IMR-90 (cell line): ENCODE measurements at regions not wholly inside any gene's neighbourhood (a gene's known extent, or its start where the extent isn't known, plus 50 kb on each side); places are given as distances from the start of the nearest gene placed in this dataset.

Source experiments
- CEBPB ChIP-seq: IDR thresholded peaks from 2 replicates; pipeline ENCODE4 v1.6.1; 2012; ENCODE audit warnings: low read depth, low read length, improper control_type of control experiment
- CHD1 ChIP-seq: IDR thresholded peaks from 2 replicates; pipeline ENCODE4 v1.6.1; 2012; ENCODE audit warnings: low read depth, low read length, improper control_type of control experiment
- MXI1 ChIP-seq: IDR thresholded peaks from 2 replicates; pipeline ENCODE4 v1.6.1; 2012; ENCODE audit warnings: low read depth, mild to moderate bottlenecking, low read length, moderate library complexity, borderline replicate concordance
- POLR2A ChIP-seq: IDR thresholded peaks from 2 replicates; pipeline ENCODE4 v1.6.1; 2012; ENCODE audit warnings: mild to moderate bottlenecking, low read depth, low read length
- RAD21 ChIP-seq: IDR thresholded peaks from 2 replicates; pipeline ENCODE4 v1.6.1; 2012; ENCODE audit warnings: low read length, improper control_type of control experiment
- RFX5 ChIP-seq: IDR thresholded peaks from 2 replicates; pipeline ENCODE4 v1.8.0; 2012; ENCODE audit warnings: low read depth, mild to moderate bottlenecking, low read length, moderate library complexity
- TF ChIP-seq, protein P1 (sequence below): conservative IDR thresholded peaks from 2 replicates; pipeline ENCODE4 v1.5.1; 2012; ENCODE audit warnings: mild to moderate bottlenecking, low read depth, low read length, improper control_type of control experiment
- TF ChIP-seq, protein P2 (sequence below): fragments of 150-350 bp; IDR thresholded peaks from 2 replicates; pipeline ENCODE4 v1.6.1; 2017; ENCODE audit warnings: mild to moderate bottlenecking, antibody characterized with exemption, low read length, low read depth

DNA sequence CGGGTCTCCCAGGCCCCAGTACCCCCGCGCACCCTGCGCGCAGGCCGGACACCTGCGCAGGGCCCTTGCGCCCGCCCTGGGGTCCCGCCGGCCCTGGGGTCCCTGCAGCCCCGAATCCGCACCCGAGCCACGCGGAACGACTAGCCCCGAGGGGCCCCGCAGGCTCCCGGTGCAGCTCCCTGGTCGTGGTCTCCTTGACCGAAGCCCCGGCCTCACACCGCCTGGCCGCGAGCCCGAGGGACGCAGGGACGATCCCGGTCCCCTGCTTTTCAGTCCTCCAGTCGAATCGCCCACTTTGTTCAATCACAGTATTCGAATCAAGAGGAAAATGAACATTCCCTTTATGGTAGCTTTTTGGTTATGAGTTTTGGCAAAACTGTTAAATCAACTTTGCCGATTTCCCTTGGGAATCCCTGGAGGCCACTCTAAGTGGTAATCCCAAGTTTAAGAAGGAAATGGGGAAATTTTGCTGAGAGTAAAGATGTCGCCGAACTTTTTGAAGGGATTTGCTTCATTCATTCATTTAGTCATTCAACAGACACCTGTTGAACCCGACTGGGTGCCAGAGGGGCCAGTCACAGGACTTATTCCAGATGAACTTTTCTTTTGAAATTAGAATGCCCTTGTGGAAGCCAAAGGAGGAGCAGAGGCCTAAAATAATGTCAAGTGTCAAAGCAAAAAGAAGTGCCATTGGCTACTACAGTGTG lies 75.0 kb downstream of the ZIC5 start:
- TF ChIP-seq POLR2A (no peak), RFX5 (no peak), CEBPB (no peak), MXI1 (no peak), CHD1 (no peak), RAD21 (no peak)
- TF ChIP-seq, protein P1, sequence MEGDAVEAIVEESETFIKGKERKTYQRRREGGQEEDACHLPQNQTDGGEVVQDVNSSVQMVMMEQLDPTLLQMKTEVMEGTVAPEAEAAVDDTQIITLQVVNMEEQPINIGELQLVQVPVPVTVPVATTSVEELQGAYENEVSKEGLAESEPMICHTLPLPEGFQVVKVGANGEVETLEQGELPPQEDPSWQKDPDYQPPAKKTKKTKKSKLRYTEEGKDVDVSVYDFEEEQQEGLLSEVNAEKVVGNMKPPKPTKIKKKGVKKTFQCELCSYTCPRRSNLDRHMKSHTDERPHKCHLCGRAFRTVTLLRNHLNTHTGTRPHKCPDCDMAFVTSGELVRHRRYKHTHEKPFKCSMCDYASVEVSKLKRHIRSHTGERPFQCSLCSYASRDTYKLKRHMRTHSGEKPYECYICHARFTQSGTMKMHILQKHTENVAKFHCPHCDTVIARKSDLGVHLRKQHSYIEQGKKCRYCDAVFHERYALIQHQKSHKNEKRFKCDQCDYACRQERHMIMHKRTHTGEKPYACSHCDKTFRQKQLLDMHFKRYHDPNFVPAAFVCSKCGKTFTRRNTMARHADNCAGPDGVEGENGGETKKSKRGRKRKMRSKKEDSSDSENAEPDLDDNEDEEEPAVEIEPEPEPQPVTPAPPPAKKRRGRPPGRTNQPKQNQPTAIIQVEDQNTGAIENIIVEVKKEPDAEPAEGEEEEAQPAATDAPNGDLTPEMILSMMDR: no peak
- TF ChIP-seq, protein P2, sequence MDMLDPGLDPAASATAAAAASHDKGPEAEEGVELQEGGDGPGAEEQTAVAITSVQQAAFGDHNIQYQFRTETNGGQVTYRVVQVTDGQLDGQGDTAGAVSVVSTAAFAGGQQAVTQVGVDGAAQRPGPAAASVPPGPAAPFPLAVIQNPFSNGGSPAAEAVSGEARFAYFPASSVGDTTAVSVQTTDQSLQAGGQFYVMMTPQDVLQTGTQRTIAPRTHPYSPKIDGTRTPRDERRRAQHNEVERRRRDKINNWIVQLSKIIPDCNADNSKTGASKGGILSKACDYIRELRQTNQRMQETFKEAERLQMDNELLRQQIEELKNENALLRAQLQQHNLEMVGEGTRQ: no peak
